HCT116 (cell line): ENCODE measurements at regions not wholly inside any gene's neighbourhood (a gene's known extent, or its start where the extent isn't known, plus 50 kb on each side); places are given as distances from the start of the nearest gene placed in this dataset.

Experiments
- ATAC-seq: fragments of 200-7000 bp; cut with Tn5 transposase; 2 replicates; pipeline ENCODE4 v1.9.1; 2020; ENCODE audit warnings: mild to moderate bottlenecking, moderate library complexity
- BruUV-seq: library from RNA; stranded (reverse); fragments of 400-500 nt; replicated peaks from 2 replicates; lab custom pipeline; 2021; lab: Mats Ljungman, UMichigan
- CTCF ChIA-PET: fragments of 300-600 bp; sonication (Branson Sonifier 250); formaldehyde crosslinking; loops from one replicate; lab custom pipeline; 2021; ENCODE audit warnings: antibody characterized with exemption; lab: Charles Lee
- POLR2A ChIA-PET: fragments of 300-600, 350-600 bp; sonication (Branson Sonifier 250); formaldehyde crosslinking; loops from one replicate; lab custom pipeline; 2021; ENCODE audit warnings: antibody characterized with exemption; lab: Charles Lee
- RAD21 ChIA-PET, 2 experiments: fragments of 300-600 bp; sonication (Branson Sonifier 250); formaldehyde crosslinking; loops; one replicate each; lab custom pipeline; 2023; ENCODE audit warnings: low total read pairs in 2 of 2; ENCODE audit not compliant: uncharacterized antibody in 2 of 2, unreplicated experiment in 2 of 2, low non-redundant PET in 1 of 2; lab: Charles Lee
- DNase-seq: peaks from one replicate; pipeline ENCODE4 v3.0.0-alpha.2; 2010; ENCODE audit warnings: low read depth, low spot score
- H2AFZ ChIP-seq: fragments of 200-600 bp; shearing (Covaris generic), sonication (generic); 2 replicates; pipeline ENCODE4 v1.6.1; 2017; ENCODE audit warnings: low read depth, mixed run types, mixed read lengths, antibody characterized with exemption, low read length; ENCODE audit not compliant: poor library complexity, severe bottlenecking
- H3K27ac ChIP-seq: 2 replicates; pipeline ENCODE4 v1.5.1; 2012; ENCODE audit warnings: low read depth, low read length
- H3K27me3 ChIP-seq: fragments of 200-600 bp; sonication (generic); 2 replicates; pipeline ENCODE4 v1.6.1; 2016; ENCODE audit warnings: mixed run types, low read length, mixed read lengths; ENCODE audit not compliant: insufficient read depth
- H3K36me3 ChIP-seq, 2 experiments: fragments of 200-500 bp in 1 of 2; fragments of 200-600 bp in 1 of 2; sonication (Bioruptor generic) in 1 of 2; sonication (generic) in 1 of 2; 2 replicates each; pipeline versions ENCODE4 v1.5.1 to v1.6.1; 2014 to 2016; ENCODE audit warnings: low read length in 2 of 2, inconsistent platforms in 1 of 2, mixed read lengths in 1 of 2, mixed run types in 1 of 2; ENCODE audit not compliant: insufficient read depth in 2 of 2, control insufficient read depth in 1 of 2
- H3K4me1 ChIP-seq, 2 experiments: fragments of 200-600 bp in 1 of 2; sonication (generic) in 1 of 2; 2 replicates each; pipeline versions ENCODE4 v1.5.1 to v1.6.1; 2012 to 2017; ENCODE audit warnings: low read length in 2 of 2, inconsistent platforms in 1 of 2, mild to moderate bottlenecking in 1 of 2, mixed read lengths in 1 of 2, mixed run types in 1 of 2, moderate library complexity in 1 of 2; ENCODE audit not compliant: insufficient read depth in 2 of 2, control insufficient read depth in 1 of 2
- H3K4me2 ChIP-seq: fragments of 200-600 bp; sonication (generic); 2 replicates; pipeline ENCODE4 v1.6.1; 2017; ENCODE audit warnings: mixed run types, low read length, mixed read lengths
- H3K4me3 ChIP-seq, 2 experiments: fragments of 200-600 bp in 1 of 2; sonication (generic) in 1 of 2; replicated peaks in 1 of 2; 2 replicates each; pipeline ENCODE4 v1.5.1; 2011 to 2016; ENCODE audit warnings: low read length in 2 of 2, control low read depth in 1 of 2, low read depth in 1 of 2, mild to moderate bottlenecking in 1 of 2, mixed read lengths in 1 of 2, mixed run types in 1 of 2
- H3K79me2 ChIP-seq: fragments of 200-600 bp; sonication (generic); 2 replicates; pipeline ENCODE4 v1.6.1; 2017; ENCODE audit warnings: mild to moderate bottlenecking, mixed run types, low read length, moderate library complexity, mixed read lengths; ENCODE audit not compliant: insufficient read depth
- H3K9ac ChIP-seq: fragments of 200-600 bp; sonication (generic); 2 replicates; pipeline ENCODE4 v1.6.1; 2016; ENCODE audit warnings: low read length, mixed read lengths
- H3K9me2 ChIP-seq: fragments of 200-600 bp; sonication (generic), shearing (Covaris generic); 2 replicates; pipeline ENCODE4 v1.6.1; 2017; ENCODE audit warnings: mixed run types, mild to moderate bottlenecking, moderate library complexity; ENCODE audit not compliant: insufficient read depth
- H3K9me3 ChIP-seq, 2 experiments: fragments of 200-500 bp in 1 of 2; fragments of 200-600 bp in 1 of 2; sonication (Bioruptor generic) in 1 of 2; sonication (generic) in 1 of 2; 2 replicates each; pipeline ENCODE4 v1.6.1; 2014 to 2017; ENCODE audit warnings: low read length in 2 of 2, mixed read lengths in 2 of 2, inconsistent platforms in 1 of 2, low read depth in 1 of 2, mild to moderate bottlenecking in 1 of 2, mixed run types in 1 of 2, moderate library complexity in 1 of 2; ENCODE audit not compliant: control insufficient read depth in 1 of 2, insufficient read depth in 1 of 2
- H4K20me1 ChIP-seq: fragments of 200-600 bp; sonication (generic), shearing (Covaris generic); 2 replicates; pipeline ENCODE4 v1.6.1; 2017; ENCODE audit warnings: mixed run types, mild to moderate bottlenecking, moderate library complexity; ENCODE audit not compliant: insufficient read depth
- ELF1 ChIP-seq: IDR thresholded peaks from 2 replicates; pipeline ENCODE4 v1.6.1; 2012; ENCODE audit warnings: low read depth, borderline replicate concordance
- POLR2A ChIP-seq: IDR thresholded peaks from 2 replicates; pipeline ENCODE4 v1.7.0; 2011; ENCODE audit warnings: borderline replicate concordance; ENCODE audit not compliant: insufficient read depth, insufficient read length; ENCODE audit errors: extremely low read depth
- POLR2AphosphoS5 ChIP-seq: IDR thresholded peaks from 2 replicates; pipeline ENCODE4 v1.6.1; 2011; ENCODE audit warnings: mild to moderate bottlenecking, low read depth, low read length, moderate library complexity
- SRF ChIP-seq: IDR thresholded peaks from 2 replicates; pipeline ENCODE4 v1.6.1; 2012; ENCODE audit warnings: low read depth
- TCF7L2 ChIP-seq: IDR thresholded peaks from 2 replicates; pipeline ENCODE4 v1.7.0; 2011; ENCODE audit warnings: borderline replicate concordance, inconsistent platforms; ENCODE audit not compliant: insufficient read depth, insufficient read length; ENCODE audit errors: extremely low read depth
- ZFX ChIP-seq: fragments of 450-650 bp; IDR thresholded peaks from 2 replicates; pipeline ENCODE4 v1.6.1; 2017
- intact Hi-C: fragments of 100-400 bp; cut with micrococcal nuclease; formaldehyde crosslinking; loops from 2 replicates; pipeline ENCODE4 v1.10.0; 2022
- TF ChIP-seq, protein P1 (sequence below): IDR thresholded peaks from 2 replicates; pipeline ENCODE4 v1.6.1; 2012; ENCODE audit warnings: low read depth
- TF ChIP-seq, protein P2 (sequence below): IDR thresholded peaks from 2 replicates; pipeline ENCODE4 v1.6.1; 2012

DNA sequence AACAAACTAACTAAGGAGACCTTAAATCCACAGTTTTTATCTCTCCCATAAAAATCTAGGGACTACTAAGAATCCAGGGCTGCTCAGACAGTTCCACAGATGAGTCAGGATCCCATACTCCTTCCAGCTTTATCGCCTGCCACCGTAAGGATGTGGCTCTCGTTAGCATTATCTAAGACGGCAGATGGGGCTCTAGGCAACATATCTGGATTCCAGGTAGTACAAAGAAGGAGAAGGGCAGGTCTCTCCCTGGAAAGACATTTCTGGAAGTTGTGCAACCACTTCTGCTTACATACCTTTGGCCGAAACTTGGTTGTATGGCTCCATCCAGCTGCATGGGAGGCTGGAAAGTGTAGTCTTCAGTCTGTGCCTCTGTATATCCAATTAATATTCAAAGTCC, 149.4 kb downstream of the SP3 start:
- BruUV-seq = no TSS peak
- Histone ChIP-seq H4K20me1 (no peaks in the 10 kb centered on the region), H3K27me3 (no peaks in the 10 kb centered on the region), H3K9me3 (no peaks in the 10 kb centered on the region), H3K4me1 (no peaks in the 10 kb centered on the region), H3K9me2 (no peaks in the 10 kb centered on the region), H3K27ac (no peak overlapping the region), H3K79me2 (no peaks in the 10 kb centered on the region), H3K9ac (no peak overlapping the region), H3K4me3 (no peak overlapping the region), H3K36me3 (no peaks in the 10 kb centered on the region), H2AFZ (no peak overlapping the region), H3K4me2 (no peak overlapping the region)
- DNase-seq (no peak), ATAC-seq (no peak)
- TF ChIP-seq ELF1 = no peak
- TF ChIP-seq, protein P1, sequence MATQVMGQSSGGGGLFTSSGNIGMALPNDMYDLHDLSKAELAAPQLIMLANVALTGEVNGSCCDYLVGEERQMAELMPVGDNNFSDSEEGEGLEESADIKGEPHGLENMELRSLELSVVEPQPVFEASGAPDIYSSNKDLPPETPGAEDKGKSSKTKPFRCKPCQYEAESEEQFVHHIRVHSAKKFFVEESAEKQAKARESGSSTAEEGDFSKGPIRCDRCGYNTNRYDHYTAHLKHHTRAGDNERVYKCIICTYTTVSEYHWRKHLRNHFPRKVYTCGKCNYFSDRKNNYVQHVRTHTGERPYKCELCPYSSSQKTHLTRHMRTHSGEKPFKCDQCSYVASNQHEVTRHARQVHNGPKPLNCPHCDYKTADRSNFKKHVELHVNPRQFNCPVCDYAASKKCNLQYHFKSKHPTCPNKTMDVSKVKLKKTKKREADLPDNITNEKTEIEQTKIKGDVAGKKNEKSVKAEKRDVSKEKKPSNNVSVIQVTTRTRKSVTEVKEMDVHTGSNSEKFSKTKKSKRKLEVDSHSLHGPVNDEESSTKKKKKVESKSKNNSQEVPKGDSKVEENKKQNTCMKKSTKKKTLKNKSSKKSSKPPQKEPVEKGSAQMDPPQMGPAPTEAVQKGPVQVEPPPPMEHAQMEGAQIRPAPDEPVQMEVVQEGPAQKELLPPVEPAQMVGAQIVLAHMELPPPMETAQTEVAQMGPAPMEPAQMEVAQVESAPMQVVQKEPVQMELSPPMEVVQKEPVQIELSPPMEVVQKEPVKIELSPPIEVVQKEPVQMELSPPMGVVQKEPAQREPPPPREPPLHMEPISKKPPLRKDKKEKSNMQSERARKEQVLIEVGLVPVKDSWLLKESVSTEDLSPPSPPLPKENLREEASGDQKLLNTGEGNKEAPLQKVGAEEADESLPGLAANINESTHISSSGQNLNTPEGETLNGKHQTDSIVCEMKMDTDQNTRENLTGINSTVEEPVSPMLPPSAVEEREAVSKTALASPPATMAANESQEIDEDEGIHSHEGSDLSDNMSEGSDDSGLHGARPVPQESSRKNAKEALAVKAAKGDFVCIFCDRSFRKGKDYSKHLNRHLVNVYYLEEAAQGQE = no peak
- CTCF ChIA-PET = no interaction called here
- POLR2A ChIA-PET = no interaction called here
- RAD21 ChIA-PET = no interaction called here
- intact Hi-C loops = no loop called here

DNA sequence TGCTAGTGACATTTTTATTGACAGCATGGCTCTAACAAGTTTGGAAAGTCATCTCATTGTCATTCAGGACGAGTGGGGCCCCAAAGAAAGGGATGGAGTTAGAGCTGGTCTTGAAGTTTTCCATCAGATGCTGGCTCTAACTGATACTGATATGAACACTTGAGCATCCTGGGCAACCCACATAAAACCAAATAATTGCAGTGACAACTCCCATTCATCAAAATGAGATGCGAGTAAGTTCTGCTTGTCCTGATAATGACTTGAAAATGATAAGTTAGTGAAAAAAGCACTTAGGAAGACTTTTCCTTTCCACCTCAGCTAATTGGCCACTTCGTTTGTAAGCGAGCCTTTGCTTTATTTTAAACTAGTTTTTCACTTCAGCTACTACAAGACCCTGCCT, 147.6 kb downstream of the SP3 start:
- TF ChIP-seq, protein P1 = no peak
- no peak for TF ChIP-seq TCF7L2
- no peak for TF ChIP-seq SRF
- TF ChIP-seq, protein P2, sequence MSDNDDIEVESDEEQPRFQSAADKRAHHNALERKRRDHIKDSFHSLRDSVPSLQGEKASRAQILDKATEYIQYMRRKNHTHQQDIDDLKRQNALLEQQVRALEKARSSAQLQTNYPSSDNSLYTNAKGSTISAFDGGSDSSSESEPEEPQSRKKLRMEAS = no peak
- no peak for TF ChIP-seq ELF1
- TF ChIP-seq POLR2AphosphoS5 = no peak
- TF ChIP-seq POLR2A = no peak
- TF ChIP-seq ZFX = no peak
- no peak for DNase-seq
- intact Hi-C loops = no loop called here
- POLR2A ChIA-PET = no interaction called here
- RAD21 ChIA-PET = no interaction called here
- CTCF ChIA-PET = no interaction called here
- H3K9ac ChIP-seq = no peak overlapping the region
- H3K36me3 ChIP-seq = no peaks in the 10 kb centered on the region
- no peak for ATAC-seq
- H3K4me1 ChIP-seq = no peaks in the 10 kb centered on the region
- H3K9me2 ChIP-seq = no peaks in the 10 kb centered on the region
- H4K20me1 ChIP-seq = no peaks in the 10 kb centered on the region
- H3K27ac ChIP-seq = no peak overlapping the region
- H3K4me3 ChIP-seq = no peak overlapping the region
- BruUV-seq = no TSS peak
- no peaks in the 10 kb centered on the region for H3K79me2 ChIP-seq
- peaks cover 7% of the 10 kb centered on the region; the same call in 1 of the 2 replicates for H3K27me3 ChIP-seq
- no peak overlapping the region for H2AFZ ChIP-seq
- no peak overlapping the region for H3K4me2 ChIP-seq
- no peaks in the 10 kb centered on the region for H3K9me3 ChIP-seq
